ENCODE measurements at regions not wholly inside any gene's neighbourhood (a gene's known extent, or its start where the extent isn't known, plus 50 kb on each side); places are given as distances from the start of the nearest gene placed in this dataset.

GRCh38 chr3:162525771-162526170 lies 1029.2 kb downstream of the OTOL1 start:
- no TSS peak for BruUV-seq (replicated peaks)
- Histone ChIP-seq H3K4me3 (replicated peaks in 1 of 3; ENCODE audit: insufficient read depth in 1 of 3, low read depth in 2 of 3, low read length in 3 of 3) (no peak overlapping the region), H3K79me2 (ENCODE audit: insufficient read depth, low read length) (no peaks in the 10 kb centered on the region), H3K27ac (ENCODE audit: extremely low read length, insufficient read depth, low read length) (no peak overlapping the region), H3K9ac (ENCODE audit: insufficient read depth, low read depth, low read length) (no peak overlapping the region), H2AFZ (ENCODE audit: low read length) (no peak overlapping the region), H4K20me1 (ENCODE audit: insufficient read depth, low read length) (no peaks in the 10 kb centered on the region), H3K4me2 (ENCODE audit: low read depth, low read length) (no peak overlapping the region), H3K4me1 (ENCODE audit: insufficient read depth, low read length) (no peaks in the 10 kb centered on the region), H3K36me3 (replicated peaks in 1 of 2; ENCODE audit: control insufficient read depth in 1 of 2, insufficient read depth in 2 of 2, low read length in 2 of 2) (no peaks in the 10 kb centered on the region), H3K9me3 (ENCODE audit: low read length) (no peaks in the 10 kb centered on the region), H3K27me3 (ENCODE audit: control insufficient read depth in 1 of 2, insufficient read depth in 2 of 2, low read length in 2 of 2) (no peaks in the 10 kb centered on the region; a peak in 1 of 5 replicates)
- ChIA-PET POLR2A (no interaction called here), CTCF (ENCODE audit: low intra/inter-chr PET ratio, low total read pairs) (no interaction called here)
- intact Hi-C loops (cut with micrococcal nuclease; ENCODE audit: unreplicated experiment) (no loop called here), in situ Hi-C loops (cut with HindIII; ENCODE audit: extremely low pct_ligation_motif_present, low pct_unique_long_range_greater_than_20kb) (no loop called here)
- FAIRE-seq (no peak), ATAC-seq (no peak), DNase-seq (ENCODE audit: low spot score) (no peak)
- 45% methylated on average over 4 of the region's 4 CpGs for WGBS (ENCODE audit: low lambda C conversion rate)
- TF ChIP-seq ZNF672 (CRISPR knock-in tag; IDR thresholded peaks at IDR 0.05) (no peak), SP1 (IDR thresholded peaks at IDR 0.05) (no peak), SP1 (CRISPR knock-in tag; IDR thresholded peaks at IDR 0.05) (no peak), POLR2AphosphoS5 (IDR thresholded peaks at IDR 0.05; ENCODE audit: low read depth, low read length) (no peak), ZNF331 (CRISPR knock-in tag; IDR thresholded peaks at IDR 0.05) (no peak), PPARG (CRISPR knock-in tag; conservative IDR thresholded peaks at IDR 0.05) (no peak), FOXP1 (IDR thresholded peaks at IDR 0.05) (no peak), FOXP1 (CRISPR knock-in tag; IDR thresholded peaks at IDR 0.05) (no peak), NBN (conservative IDR thresholded peaks at IDR 0.05) (no peak), HOXD1 (CRISPR knock-in tag; IDR thresholded peaks at IDR 0.05) (no peak), JUNB (CRISPR knock-in tag; IDR thresholded peaks at IDR 0.05; ENCODE audit: borderline replicate concordance) (no peak), NFYB (CRISPR knock-in tag; IDR thresholded peaks at IDR 0.05) (no peak)

GRCh38 chr3:162534431-162534830 lies 1037.8 kb downstream of the OTOL1 start:
- 0% methylated on average over 2 of the region's 2 CpGs for WGBS (ENCODE audit: low lambda C conversion rate)
- Histone ChIP-seq H3K9ac (ENCODE audit: insufficient read depth, low read depth, low read length) (no peak overlapping the region), H3K4me2 (ENCODE audit: low read depth, low read length) (no peak overlapping the region), H3K4me1 (ENCODE audit: insufficient read depth, low read length) (no peaks in the 10 kb centered on the region), H3K79me2 (ENCODE audit: insufficient read depth, low read length) (no peaks in the 10 kb centered on the region), H2AFZ (ENCODE audit: low read length) (no peak overlapping the region), H3K4me3 (replicated peaks in 1 of 3; ENCODE audit: insufficient read depth in 1 of 3, low read depth in 2 of 3, low read length in 3 of 3) (no peak overlapping the region), H3K9me3 (ENCODE audit: low read length) (no peaks in the 10 kb centered on the region), H4K20me1 (ENCODE audit: insufficient read depth, low read length) (no peaks in the 10 kb centered on the region), H3K36me3 (replicated peaks in 1 of 2; ENCODE audit: control insufficient read depth in 1 of 2, insufficient read depth in 2 of 2, low read length in 2 of 2) (no peaks in the 10 kb centered on the region), H3K27ac (ENCODE audit: extremely low read length, insufficient read depth, low read length) (no peak overlapping the region), H3K27me3 (ENCODE audit: control insufficient read depth in 1 of 2, insufficient read depth in 2 of 2, low read length in 2 of 2) (no peaks in the 10 kb centered on the region)
- FAIRE-seq (no peak), DNase-seq (ENCODE audit: low spot score) (no peak), ATAC-seq (no peak)
- CTCF ChIA-PET (ENCODE audit: low intra/inter-chr PET ratio, low total read pairs) = no interaction called here
- intact Hi-C loops (cut with micrococcal nuclease; ENCODE audit: unreplicated experiment) = no loop called here
- in situ Hi-C loops (cut with HindIII; ENCODE audit: extremely low pct_ligation_motif_present, low pct_unique_long_range_greater_than_20kb) = no loop called here
- POLR2A ChIA-PET = no interaction called here
- no peak for TF ChIP-seq RBM22 (optimal IDR thresholded peaks at IDR 0.05; ENCODE audit: low read length)
- BruUV-seq (replicated peaks) = no TSS peak

Measured in HepG2 (cell line).